ENCODE measurements at regions not wholly inside any gene's neighbourhood (a gene's known extent, or its start where the extent isn't known, plus 50 kb on each side); places are given as distances from the start of the nearest gene placed in this dataset.
A peak's percentile ranks its signal among the peaks of the same experiment; 100 is the strongest.

- peaks cover 14% of the 10 kb centered on the region for H3K4me1 Mint-ChIP-seq (ENCODE audit: low read depth)
- no peak overlapping the region for H3K4me3 Mint-ChIP-seq
- H3K36me3 Mint-ChIP-seq (ENCODE audit: low read depth) = no peaks in the 10 kb centered on the region
- H3K27ac Mint-ChIP-seq = no peak overlapping the region
- H3K27me3 Mint-ChIP-seq = peaks cover 25% of the 10 kb centered on the region
- no peaks in the 10 kb centered on the region for H3K9me3 Mint-ChIP-seq
Measured at GRCh38 chr4:140258476-140258875, 104.5 kb upstream of the MAML3 start.

DNA sequence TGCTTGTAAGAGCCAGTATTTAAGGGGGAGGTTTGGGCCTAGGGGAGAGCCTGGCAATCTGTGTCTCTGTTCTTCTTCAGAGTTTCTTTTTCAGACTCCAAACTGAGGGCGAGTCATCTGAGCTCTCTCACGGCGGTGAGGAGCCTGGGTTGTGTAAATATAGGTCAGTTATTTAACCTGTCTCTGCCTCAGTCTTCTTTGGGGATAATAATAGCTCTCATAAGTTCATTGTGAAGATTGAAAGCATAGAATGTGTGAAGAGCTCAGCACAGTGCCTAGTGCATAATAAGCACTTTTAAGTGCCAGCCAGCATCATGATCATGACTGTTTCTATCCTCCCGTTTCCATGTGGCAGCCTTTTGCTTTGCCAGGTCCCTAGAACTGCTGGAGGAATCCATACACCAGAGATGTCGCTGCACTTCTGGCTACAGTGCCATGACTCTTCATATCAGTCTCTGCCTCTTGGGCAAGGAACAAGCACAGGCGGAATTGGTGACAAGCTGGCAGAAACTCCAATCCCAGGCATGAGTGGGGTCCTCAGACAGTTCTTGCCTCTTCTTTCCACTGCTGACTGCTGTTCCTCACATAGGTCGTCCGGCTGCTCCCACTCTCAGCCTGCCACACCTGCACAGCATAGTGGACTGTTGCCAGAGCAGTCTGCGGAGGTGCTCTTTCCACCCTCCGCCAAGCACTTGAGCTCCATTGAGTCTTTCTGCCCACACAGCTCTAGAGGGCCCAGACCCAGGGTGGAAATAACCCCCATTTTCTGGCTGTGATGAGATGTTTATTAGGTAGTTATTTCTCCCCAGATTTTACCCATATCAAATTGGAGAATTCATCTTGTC, 103.7 kb upstream of the MAML3 start:
- Mint-ChIP-seq H3K27ac (no peak overlapping the region), H3K9me3 (no peaks in the 10 kb centered on the region), H3K36me3 (ENCODE audit: low read depth) (no peaks in the 10 kb centered on the region), H3K4me1 (ENCODE audit: low read depth) (peaks cover 18% of the 10 kb centered on the region), H3K27me3 (peaks cover 25% of the 10 kb centered on the region), H3K4me3 (no peak overlapping the region)

DNA sequence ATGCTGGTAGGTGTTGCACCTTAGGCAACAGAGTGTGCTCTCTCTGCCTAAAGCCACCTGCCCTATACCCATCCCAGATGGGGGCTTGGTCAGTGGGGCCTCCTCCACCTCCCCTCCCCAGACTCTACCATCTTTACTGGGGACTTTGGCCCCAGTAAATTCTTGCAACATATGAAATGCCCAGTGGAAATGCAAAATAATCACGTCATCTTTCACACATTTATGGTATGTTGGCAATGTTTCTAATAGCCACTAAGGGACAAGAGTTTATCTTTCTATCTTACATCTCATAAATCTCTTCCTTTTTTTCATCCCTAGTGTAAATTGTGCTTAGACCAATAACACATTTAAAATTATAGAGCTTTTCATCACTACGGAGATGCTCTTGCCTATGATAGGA, 103.0 kb upstream of the MAML3 start:
- H3K4me1 Mint-ChIP-seq (ENCODE audit: low read depth) = peaks cover 23% of the 10 kb centered on the region
- no peak overlapping the region for H3K27ac Mint-ChIP-seq
- no peaks in the 10 kb centered on the region for H3K36me3 Mint-ChIP-seq (ENCODE audit: low read depth)
- H3K9me3 Mint-ChIP-seq = no peaks in the 10 kb centered on the region
- H3K27me3 Mint-ChIP-seq = peaks cover 25% of the 10 kb centered on the region
- H3K4me3 Mint-ChIP-seq = no peak overlapping the region

DNA sequence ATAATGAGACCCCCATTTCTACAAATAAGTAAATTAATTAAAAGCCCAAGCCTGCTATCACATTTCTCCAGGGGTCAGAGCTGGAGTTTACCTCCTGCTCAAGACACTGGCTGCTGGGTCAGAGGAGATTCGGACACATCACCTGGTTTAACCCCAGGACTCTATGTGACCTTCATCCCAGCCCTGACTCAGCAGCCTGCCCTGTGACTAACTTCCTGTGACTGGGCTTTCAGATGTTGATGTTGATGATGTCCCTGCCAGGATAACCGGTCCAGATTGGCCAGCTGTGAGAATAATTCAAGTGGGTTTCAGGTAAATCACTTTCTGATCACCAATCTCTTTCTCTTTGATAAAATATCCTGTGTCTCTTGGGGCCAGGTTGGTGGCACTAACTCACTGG, 102.4 kb upstream of the MAML3 start:
- Mint-ChIP-seq H3K4me1 (ENCODE audit: low read depth) (peaks cover 29% of the 10 kb centered on the region), H3K27ac (no peak overlapping the region), H3K4me3 (no peak overlapping the region), H3K9me3 (no peaks in the 10 kb centered on the region), H3K27me3 (peaks cover 21% of the 10 kb centered on the region), H3K36me3 (ENCODE audit: low read depth) (no peaks in the 10 kb centered on the region)

GRCh38 chr4:140255927-140256326, 101.9 kb upstream of the MAML3 start:
- Mint-ChIP-seq H3K27me3 (peaks cover 21% of the 10 kb centered on the region), H3K27ac (no peak overlapping the region), H3K36me3 (ENCODE audit: low read depth) (no peaks in the 10 kb centered on the region), H3K4me1 (ENCODE audit: low read depth) (peaks cover 30% of the 10 kb centered on the region), H3K9me3 (no peaks in the 10 kb centered on the region), H3K4me3 (no peak overlapping the region)

DNA sequence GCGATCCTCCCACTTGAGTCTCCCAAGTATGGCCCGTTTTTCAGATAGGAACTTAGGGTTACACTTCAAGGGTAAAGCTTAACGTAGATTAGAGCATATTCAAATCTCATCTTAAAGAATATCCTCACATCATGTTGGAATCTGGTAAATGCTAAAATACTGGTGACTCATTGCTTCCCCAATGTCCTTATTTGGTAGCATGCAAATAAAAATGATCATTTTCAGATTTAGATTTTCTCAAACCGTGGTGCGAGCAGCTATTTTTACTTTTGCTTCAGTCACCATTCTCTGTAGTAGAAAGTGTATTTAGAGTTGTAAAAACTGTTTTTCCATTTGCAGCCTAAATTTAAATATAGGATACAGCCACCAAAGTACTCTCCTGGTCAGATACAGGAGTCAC, 101.5 kb upstream of the MAML3 start:
- peaks cover 21% of the 10 kb centered on the region for H3K27me3 Mint-ChIP-seq
- H3K36me3 Mint-ChIP-seq (ENCODE audit: low read depth) = no peaks in the 10 kb centered on the region
- H3K4me3 Mint-ChIP-seq = no peak overlapping the region
- no peaks in the 10 kb centered on the region for H3K9me3 Mint-ChIP-seq
- no peak overlapping the region for H3K27ac Mint-ChIP-seq
- peaks cover 30% of the 10 kb centered on the region for H3K4me1 Mint-ChIP-seq (ENCODE audit: low read depth)

- H3K4me1 Mint-ChIP-seq (ENCODE audit: low read depth) = peaks cover 30% of the 10 kb centered on the region
- H3K4me3 Mint-ChIP-seq = no peak overlapping the region
- H3K36me3 Mint-ChIP-seq (ENCODE audit: low read depth) = no peaks in the 10 kb centered on the region
- no peaks in the 10 kb centered on the region for H3K9me3 Mint-ChIP-seq
- H3K27me3 Mint-ChIP-seq = peaks cover 17% of the 10 kb centered on the region
- no peak overlapping the region for H3K27ac Mint-ChIP-seq
Measured at GRCh38 chr4:140254651-140255299, 100.8 kb upstream of the MAML3 start.

DNA sequence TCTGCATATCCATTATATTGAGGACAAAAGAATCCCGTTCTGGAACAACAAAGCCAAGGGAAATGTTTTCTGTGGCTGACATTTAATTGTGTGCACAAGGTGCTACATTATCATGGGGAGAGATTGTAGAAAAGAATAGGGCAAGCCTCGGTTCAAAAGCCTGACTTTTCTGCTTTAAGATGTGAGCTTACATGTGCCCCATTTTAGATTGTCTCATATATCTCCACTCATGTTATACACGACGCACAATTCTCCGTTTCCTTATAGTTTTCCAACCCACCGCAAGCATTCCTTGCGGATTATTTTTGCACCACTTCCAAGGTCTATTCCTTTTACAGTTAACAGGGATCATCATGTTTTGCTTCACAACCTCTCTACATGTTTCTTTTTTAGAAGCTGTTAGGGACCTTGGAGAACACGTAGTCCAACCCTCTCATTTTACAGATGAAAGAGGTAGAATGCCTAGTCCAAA, 99.6 kb upstream of the MAML3 start:
- Mint-ChIP-seq H3K9me3 (no peaks in the 10 kb centered on the region), H3K36me3 (ENCODE audit: low read depth) (no peaks in the 10 kb centered on the region), H3K27me3 (peaks cover 16% of the 10 kb centered on the region), H3K4me3 (peak overlapping the region; percentile 17), H3K27ac (peak overlapping the region; percentile 0), H3K4me1 (ENCODE audit: low read depth) (peaks cover 30% of the 10 kb centered on the region)

DNA sequence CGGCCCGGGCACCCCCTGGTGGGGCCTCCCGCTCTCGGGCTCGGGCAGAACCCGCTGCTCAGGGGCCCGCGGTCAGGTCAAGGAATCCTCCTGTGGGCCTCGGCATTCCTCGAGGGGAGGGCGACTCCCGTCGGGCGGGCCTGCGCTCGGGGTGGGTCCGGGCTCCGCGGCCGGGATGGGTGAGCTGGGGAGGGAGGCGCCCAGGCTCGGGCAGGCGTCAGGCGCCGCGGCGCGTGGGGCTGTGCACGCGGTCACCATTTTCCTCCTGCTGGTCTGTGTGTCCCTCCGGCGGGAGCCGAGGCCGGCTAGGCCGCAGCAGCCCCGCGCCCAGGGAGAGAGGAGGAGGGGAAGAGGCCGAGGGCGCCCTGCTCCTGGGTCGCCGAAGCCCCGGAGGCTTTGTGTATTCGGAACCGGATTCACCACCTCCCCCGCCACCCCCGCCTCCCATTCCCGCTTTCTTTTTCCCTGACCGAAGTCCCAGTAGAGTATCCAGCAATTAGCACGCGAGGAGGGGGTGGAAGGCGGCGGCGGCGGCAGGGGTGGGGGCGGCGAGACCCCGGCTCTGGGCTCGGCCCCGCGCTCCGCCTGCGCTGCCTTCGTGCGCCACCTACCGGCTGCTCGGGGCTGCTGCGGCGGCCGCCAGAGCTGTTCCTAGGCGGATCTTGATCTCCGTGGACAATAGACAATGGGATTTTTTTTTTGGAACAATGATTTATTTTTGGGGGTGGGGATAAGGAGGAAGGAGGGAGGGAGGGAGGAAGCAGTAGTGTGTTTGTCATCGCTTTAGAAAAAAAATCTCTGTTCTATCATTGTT, 99.0 kb upstream of the MAML3 start:
- H3K9me3 Mint-ChIP-seq = no peaks in the 10 kb centered on the region
- H3K27ac Mint-ChIP-seq = peak overlapping the region; percentile 0
- H3K4me3 Mint-ChIP-seq = peak overlapping the region; percentile 18
- H3K4me1 Mint-ChIP-seq (ENCODE audit: low read depth) = peaks cover 30% of the 10 kb centered on the region
- no peaks in the 10 kb centered on the region for H3K36me3 Mint-ChIP-seq (ENCODE audit: low read depth)
- peaks cover 16% of the 10 kb centered on the region for H3K27me3 Mint-ChIP-seq

GRCh38 chr4:140252141-140252741, 98.3 kb upstream of the MAML3 start:
- peak overlapping the region; percentile 66 for H3K27ac Mint-ChIP-seq
- peaks cover 30% of the 10 kb centered on the region for H3K4me1 Mint-ChIP-seq (ENCODE audit: low read depth)
- H3K4me3 Mint-ChIP-seq = peak overlapping the region; percentile 60
- H3K36me3 Mint-ChIP-seq (ENCODE audit: low read depth) = no peaks in the 10 kb centered on the region
- peaks cover 16% of the 10 kb centered on the region for H3K27me3 Mint-ChIP-seq
- no peaks in the 10 kb centered on the region for H3K9me3 Mint-ChIP-seq

DNA sequence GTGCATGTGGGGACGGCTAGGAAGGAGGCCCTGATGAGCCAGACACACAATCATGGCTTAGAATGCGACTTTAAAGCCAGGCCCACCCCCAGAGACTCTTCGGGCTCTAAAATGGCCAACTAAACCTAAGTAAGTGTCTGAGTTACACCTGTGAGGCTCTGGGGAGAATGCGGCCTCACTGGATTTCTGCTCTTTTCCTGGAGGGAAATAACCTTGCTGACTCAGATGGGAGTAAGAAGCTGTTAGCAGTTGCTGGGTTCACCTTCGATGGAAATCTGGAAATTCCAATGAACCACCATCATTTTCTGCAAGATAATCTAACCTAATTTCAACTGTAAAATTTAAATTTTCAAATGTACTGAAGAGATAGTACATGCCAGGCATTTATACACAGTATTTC, 97.6 kb upstream of the MAML3 start:
- Mint-ChIP-seq H3K4me1 (ENCODE audit: low read depth) (peaks cover 30% of the 10 kb centered on the region), H3K27me3 (peaks cover 16% of the 10 kb centered on the region), H3K4me3 (no peak overlapping the region), H3K27ac (no peak overlapping the region), H3K9me3 (no peaks in the 10 kb centered on the region), H3K36me3 (ENCODE audit: low read depth) (no peaks in the 10 kb centered on the region)

- Mint-ChIP-seq H3K4me3 (no peak overlapping the region), H3K36me3 (ENCODE audit: low read depth) (no peaks in the 10 kb centered on the region), H3K9me3 (no peaks in the 10 kb centered on the region), H3K27me3 (peaks cover 16% of the 10 kb centered on the region), H3K27ac (no peak overlapping the region), H3K4me1 (ENCODE audit: low read depth) (peaks cover 25% of the 10 kb centered on the region)
Measured at GRCh38 chr4:140250989-140251552, 97.1 kb upstream of the MAML3 start.

DNA sequence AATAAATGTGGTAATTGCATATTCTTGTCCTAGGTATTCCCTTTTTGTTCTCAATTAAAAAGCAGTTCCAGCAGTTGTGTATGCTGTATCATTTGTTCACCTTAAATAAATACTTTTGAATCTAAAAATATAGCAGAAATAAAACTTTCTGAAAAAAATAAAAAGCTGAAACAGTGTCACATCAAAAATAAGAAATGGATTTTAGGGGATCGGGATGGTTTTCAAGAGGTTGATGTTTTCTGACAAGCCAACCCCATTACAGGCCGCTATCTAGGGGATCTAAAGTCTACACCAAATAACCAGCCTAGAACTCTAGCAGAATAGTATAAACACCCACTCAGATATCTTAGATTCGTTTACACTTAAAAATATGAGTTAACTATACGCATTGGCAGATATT, 95.4 kb upstream of the MAML3 start:
- Mint-ChIP-seq H3K4me3 (no peak overlapping the region), H3K9me3 (no peaks in the 10 kb centered on the region), H3K36me3 (ENCODE audit: low read depth) (no peaks in the 10 kb centered on the region), H3K27ac (no peak overlapping the region), H3K4me1 (ENCODE audit: low read depth) (peaks cover 19% of the 10 kb centered on the region), H3K27me3 (peaks cover 9% of the 10 kb centered on the region)

DNA sequence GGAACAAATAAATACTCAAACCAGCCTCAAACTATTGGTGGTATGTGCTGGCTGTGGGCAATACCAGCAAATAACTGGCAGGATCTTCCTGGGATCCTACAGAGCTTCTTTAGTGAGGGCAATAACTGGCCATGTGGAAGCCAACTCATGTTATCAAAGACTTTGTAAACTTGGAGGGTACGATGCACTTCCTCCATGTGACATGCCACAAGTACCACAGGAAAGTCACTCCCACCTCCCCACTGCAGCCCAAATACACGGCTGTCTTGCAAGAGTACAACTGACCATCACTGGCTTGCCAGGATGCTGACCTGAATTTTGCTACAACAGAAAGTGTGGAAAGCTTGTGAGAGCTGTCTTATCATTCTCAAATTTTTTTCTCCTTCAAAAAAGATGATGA, 93.3 kb upstream of the MAML3 start:
- no peaks in the 10 kb centered on the region for H3K36me3 Mint-ChIP-seq (ENCODE audit: low read depth)
- H3K9me3 Mint-ChIP-seq = no peaks in the 10 kb centered on the region
- H3K4me3 Mint-ChIP-seq = no peak overlapping the region
- H3K27me3 Mint-ChIP-seq = no peaks in the 10 kb centered on the region
- no peak overlapping the region for H3K27ac Mint-ChIP-seq
- peaks cover 30% of the 10 kb centered on the region for H3K4me1 Mint-ChIP-seq (ENCODE audit: low read depth)

Measured in stimulated activated naive CD8-positive, alpha-beta T cell treated with anti-CD3 and anti-CD28 coated beads, Interleukin-15, Interleukin-2, amounts not matched to agents 100 ng/mL and 50 ng/mL, for 24 hours (primary cell).